Keratinocyte (primary cell): ENCODE measurements at regions not wholly inside any gene's neighbourhood (a gene's known extent, or its start where the extent isn't known, plus 50 kb on each side); places are given as distances from the start of the nearest gene placed in this dataset.

Experiments used
- EZH2 ChIP-seq: IDR thresholded peaks from one replicate; pipeline ENCODE4 v1.6.1; 2012; ENCODE audit warnings: inconsistent platforms, mild to moderate bottlenecking, low read length, moderate library complexity
- TF ChIP-seq, protein P1 (sequence below), 3 experiments: IDR thresholded peaks in 1 of 3; conservative IDR thresholded peaks in 1 of 3; optimal IDR thresholded peaks in 1 of 3; 2 replicates in 2 of 3; 3 replicates in 1 of 3; pipeline versions ENCODE3 to v1.5.1; 2011; ENCODE audit warnings: low read length in 3 of 3, mild to moderate bottlenecking in 3 of 3, moderate library complexity in 2 of 3, control low read depth in 1 of 3, inconsistent platforms in 1 of 3; ENCODE audit not compliant: insufficient read depth in 2 of 3; ENCODE audit errors: extremely low read depth in 1 of 3

DNA sequence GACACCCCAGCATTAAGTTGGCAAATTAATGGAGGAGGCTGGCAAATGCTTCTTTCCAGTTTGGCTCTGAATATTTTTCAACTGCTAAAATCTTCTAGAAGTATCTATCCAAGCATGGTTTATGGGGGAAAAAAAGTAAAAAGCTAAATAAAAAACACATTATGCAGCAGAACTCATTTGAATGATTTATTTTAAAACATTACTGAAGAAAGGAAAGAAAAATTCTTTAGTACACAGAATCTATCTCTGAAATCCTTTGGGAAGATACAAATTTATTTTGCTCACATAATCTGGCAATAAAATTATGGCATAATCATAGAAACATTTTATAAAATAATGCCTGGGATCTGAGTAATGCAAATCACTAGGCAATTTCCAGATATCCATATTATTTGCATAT, 328.1 kb upstream of the MON1B start:
- TF ChIP-seq, protein P1, sequence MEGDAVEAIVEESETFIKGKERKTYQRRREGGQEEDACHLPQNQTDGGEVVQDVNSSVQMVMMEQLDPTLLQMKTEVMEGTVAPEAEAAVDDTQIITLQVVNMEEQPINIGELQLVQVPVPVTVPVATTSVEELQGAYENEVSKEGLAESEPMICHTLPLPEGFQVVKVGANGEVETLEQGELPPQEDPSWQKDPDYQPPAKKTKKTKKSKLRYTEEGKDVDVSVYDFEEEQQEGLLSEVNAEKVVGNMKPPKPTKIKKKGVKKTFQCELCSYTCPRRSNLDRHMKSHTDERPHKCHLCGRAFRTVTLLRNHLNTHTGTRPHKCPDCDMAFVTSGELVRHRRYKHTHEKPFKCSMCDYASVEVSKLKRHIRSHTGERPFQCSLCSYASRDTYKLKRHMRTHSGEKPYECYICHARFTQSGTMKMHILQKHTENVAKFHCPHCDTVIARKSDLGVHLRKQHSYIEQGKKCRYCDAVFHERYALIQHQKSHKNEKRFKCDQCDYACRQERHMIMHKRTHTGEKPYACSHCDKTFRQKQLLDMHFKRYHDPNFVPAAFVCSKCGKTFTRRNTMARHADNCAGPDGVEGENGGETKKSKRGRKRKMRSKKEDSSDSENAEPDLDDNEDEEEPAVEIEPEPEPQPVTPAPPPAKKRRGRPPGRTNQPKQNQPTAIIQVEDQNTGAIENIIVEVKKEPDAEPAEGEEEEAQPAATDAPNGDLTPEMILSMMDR (optimal IDR thresholded peaks at IDR 0.05 in 1 of 3, IDR thresholded peaks at IDR 0.05 in 1 of 3, conservative IDR thresholded peaks at IDR 0.05 in 1 of 3; ENCODE audit: extremely low read depth in 1 of 3, insufficient read depth in 2 of 3, low read length in 3 of 3): no peak
- no peak for TF ChIP-seq EZH2
